GM12878 (cell line): ENCODE measurements at regions not wholly inside any gene's neighbourhood (a gene's known extent, or its start where the extent isn't known, plus 50 kb on each side); places are given as distances from the start of the nearest gene placed in this dataset.

Experiments used
- CBFB ChIP-seq: IDR thresholded peaks from 2 replicates; pipeline ENCODE4 v1.6.1; 2016; ENCODE audit warnings: antibody characterized with exemption, low read depth
- CBX3 ChIP-seq: fragments of 200-600 bp; sonication (generic); IDR thresholded peaks from 2 replicates; pipeline ENCODE4 v1.6.1; 2016; ENCODE audit warnings: low read depth, borderline replicate concordance
- EGR1 ChIP-seq, 2 experiments: IDR thresholded peaks; 1 replicate in 1 of 2; 2 replicates in 1 of 2; pipeline ENCODE4 v1.6.1; 2011 to 2012; ENCODE audit warnings: low read depth in 2 of 2, low read length in 2 of 2, borderline replicate concordance in 1 of 2, mild to moderate bottlenecking in 1 of 2, moderate library complexity in 1 of 2
- JUND ChIP-seq: IDR thresholded peaks from 2 replicates; pipeline ENCODE4 v1.6.1; 2012; ENCODE audit warnings: low read depth, mild to moderate bottlenecking, low read length, improper control_type of control experiment, moderate library complexity
- POLR2AphosphoS2 ChIP-seq: IDR thresholded peaks from 2 replicates; pipeline ENCODE4 v1.6.1; 2011; ENCODE audit warnings: low read depth, mild to moderate bottlenecking, low read length, improper control_type of control experiment, moderate library complexity
- SMAD1 ChIP-seq: fragments of 450-650 bp; IDR thresholded peaks from 2 replicates; pipeline ENCODE4 v1.6.1; 2018; ENCODE audit warnings: mild to moderate bottlenecking, low read depth; ENCODE audit not compliant: partially characterized antibody
- TF ChIP-seq, protein P1 (sequence below), 3 experiments: IDR thresholded peaks in 2 of 3; conservative IDR thresholded peaks in 1 of 3; 2 replicates each; pipeline ENCODE4 v1.5.1; 2011; ENCODE audit warnings: low read depth in 3 of 3, low read length in 3 of 3, mild to moderate bottlenecking in 3 of 3, control low read depth in 2 of 3, moderate library complexity in 2 of 3, inconsistent platforms in 1 of 3, mixed read lengths in 1 of 3; ENCODE audit not compliant: control insufficient read depth in 2 of 3, insufficient read depth in 1 of 3; ENCODE audit errors: extremely low read depth in 1 of 3
- TF ChIP-seq, protein P2 (sequence below): IDR thresholded peaks from 2 replicates; pipeline ENCODE4 v1.6.1; 2012; ENCODE audit warnings: low read depth, low read length, improper control_type of control experiment
- TF ChIP-seq, protein P3 (sequence below): fragments of 450-650 bp; IDR thresholded peaks from 2 replicates; pipeline ENCODE4 v1.6.1; 2017; ENCODE audit warnings: mild to moderate bottlenecking, low read depth, inconsistent platforms; ENCODE audit not compliant: poor library complexity, severe bottlenecking
- TF ChIP-seq, protein P4 (sequence below): IDR thresholded peaks from 2 replicates; pipeline ENCODE4 v1.6.1; 2012; ENCODE audit warnings: mild to moderate bottlenecking, low read depth, low read length

DNA sequence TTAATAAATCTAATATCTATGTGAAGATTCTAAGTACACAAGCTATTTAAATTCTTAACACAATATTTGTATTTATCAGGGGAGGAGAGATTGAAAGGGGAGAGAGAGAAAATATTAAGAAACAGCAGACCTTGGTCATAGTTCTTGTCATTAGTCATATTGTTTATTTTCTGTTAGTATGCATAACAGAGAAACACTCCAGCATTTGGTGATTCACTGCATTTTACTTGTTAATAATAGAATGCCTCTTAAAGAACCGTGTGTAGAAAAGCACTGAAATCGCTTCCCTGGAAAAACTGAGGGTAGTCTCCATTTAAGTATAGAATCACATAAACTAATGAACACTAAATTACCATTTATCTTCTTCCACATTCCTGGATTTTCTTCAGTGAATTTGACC is 122.7 kb upstream of the TRPC6 start:
- TF ChIP-seq, protein P1, sequence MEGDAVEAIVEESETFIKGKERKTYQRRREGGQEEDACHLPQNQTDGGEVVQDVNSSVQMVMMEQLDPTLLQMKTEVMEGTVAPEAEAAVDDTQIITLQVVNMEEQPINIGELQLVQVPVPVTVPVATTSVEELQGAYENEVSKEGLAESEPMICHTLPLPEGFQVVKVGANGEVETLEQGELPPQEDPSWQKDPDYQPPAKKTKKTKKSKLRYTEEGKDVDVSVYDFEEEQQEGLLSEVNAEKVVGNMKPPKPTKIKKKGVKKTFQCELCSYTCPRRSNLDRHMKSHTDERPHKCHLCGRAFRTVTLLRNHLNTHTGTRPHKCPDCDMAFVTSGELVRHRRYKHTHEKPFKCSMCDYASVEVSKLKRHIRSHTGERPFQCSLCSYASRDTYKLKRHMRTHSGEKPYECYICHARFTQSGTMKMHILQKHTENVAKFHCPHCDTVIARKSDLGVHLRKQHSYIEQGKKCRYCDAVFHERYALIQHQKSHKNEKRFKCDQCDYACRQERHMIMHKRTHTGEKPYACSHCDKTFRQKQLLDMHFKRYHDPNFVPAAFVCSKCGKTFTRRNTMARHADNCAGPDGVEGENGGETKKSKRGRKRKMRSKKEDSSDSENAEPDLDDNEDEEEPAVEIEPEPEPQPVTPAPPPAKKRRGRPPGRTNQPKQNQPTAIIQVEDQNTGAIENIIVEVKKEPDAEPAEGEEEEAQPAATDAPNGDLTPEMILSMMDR (IDR thresholded peaks at IDR 0.05 in 2 of 3, conservative IDR thresholded peaks at IDR 0.05 in 1 of 3; ENCODE audit: control insufficient read depth in 2 of 3, extremely low read depth in 1 of 3, insufficient read depth in 1 of 3, low read depth in 3 of 3, low read length in 3 of 3), result no peak
- TF ChIP-seq, protein P2, sequence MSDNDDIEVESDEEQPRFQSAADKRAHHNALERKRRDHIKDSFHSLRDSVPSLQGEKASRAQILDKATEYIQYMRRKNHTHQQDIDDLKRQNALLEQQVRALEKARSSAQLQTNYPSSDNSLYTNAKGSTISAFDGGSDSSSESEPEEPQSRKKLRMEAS, result no peak
- TF ChIP-seq, protein P3, sequence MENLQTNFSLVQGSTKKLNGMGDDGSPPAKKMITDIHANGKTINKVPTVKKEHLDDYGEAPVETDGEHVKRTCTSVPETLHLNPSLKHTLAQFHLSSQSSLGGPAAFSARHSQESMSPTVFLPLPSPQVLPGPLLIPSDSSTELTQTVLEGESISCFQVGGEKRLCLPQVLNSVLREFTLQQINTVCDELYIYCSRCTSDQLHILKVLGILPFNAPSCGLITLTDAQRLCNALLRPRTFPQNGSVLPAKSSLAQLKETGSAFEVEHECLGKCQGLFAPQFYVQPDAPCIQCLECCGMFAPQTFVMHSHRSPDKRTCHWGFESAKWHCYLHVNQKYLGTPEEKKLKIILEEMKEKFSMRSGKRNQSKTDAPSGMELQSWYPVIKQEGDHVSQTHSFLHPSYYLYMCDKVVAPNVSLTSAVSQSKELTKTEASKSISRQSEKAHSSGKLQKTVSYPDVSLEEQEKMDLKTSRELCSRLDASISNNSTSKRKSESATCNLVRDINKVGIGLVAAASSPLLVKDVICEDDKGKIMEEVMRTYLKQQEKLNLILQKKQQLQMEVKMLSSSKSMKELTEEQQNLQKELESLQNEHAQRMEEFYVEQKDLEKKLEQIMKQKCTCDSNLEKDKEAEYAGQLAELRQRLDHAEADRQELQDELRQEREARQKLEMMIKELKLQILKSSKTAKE, result no peak
- TF ChIP-seq CBX3 (no peak), JUND (no peak), CBFB (no peak), SMAD1 (no peak), POLR2AphosphoS2 (no peak), EGR1 (IDR thresholded peaks at IDR 0.05; ENCODE audit: borderline replicate concordance in 1 of 2, low read depth in 2 of 2, low read length in 2 of 2) (no peak)
- TF ChIP-seq, protein P4, sequence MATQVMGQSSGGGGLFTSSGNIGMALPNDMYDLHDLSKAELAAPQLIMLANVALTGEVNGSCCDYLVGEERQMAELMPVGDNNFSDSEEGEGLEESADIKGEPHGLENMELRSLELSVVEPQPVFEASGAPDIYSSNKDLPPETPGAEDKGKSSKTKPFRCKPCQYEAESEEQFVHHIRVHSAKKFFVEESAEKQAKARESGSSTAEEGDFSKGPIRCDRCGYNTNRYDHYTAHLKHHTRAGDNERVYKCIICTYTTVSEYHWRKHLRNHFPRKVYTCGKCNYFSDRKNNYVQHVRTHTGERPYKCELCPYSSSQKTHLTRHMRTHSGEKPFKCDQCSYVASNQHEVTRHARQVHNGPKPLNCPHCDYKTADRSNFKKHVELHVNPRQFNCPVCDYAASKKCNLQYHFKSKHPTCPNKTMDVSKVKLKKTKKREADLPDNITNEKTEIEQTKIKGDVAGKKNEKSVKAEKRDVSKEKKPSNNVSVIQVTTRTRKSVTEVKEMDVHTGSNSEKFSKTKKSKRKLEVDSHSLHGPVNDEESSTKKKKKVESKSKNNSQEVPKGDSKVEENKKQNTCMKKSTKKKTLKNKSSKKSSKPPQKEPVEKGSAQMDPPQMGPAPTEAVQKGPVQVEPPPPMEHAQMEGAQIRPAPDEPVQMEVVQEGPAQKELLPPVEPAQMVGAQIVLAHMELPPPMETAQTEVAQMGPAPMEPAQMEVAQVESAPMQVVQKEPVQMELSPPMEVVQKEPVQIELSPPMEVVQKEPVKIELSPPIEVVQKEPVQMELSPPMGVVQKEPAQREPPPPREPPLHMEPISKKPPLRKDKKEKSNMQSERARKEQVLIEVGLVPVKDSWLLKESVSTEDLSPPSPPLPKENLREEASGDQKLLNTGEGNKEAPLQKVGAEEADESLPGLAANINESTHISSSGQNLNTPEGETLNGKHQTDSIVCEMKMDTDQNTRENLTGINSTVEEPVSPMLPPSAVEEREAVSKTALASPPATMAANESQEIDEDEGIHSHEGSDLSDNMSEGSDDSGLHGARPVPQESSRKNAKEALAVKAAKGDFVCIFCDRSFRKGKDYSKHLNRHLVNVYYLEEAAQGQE, result no peak
